Mucosa of descending colon (tissue), 3 donors: ENCODE measurements at regions not wholly inside any gene's neighbourhood (a gene's known extent, or its start where the extent isn't known, plus 50 kb on each side); places are given as distances from the start of the nearest gene placed in this dataset.

Experiments used
- ATAC-seq: fragments of 200-7000 bp; cut with Tn5 transposase; one replicate; pipeline ENCODE4 v1.9.1; 2020; ENCODE audit warnings: mild to moderate bottlenecking, moderate library complexity
- DNase-seq, 3 donors: peaks; one replicate each; pipeline ENCODE4 v3.0.0-alpha.2; 2020
- H3K36me3 ChIP-seq: fragments of 200-600 bp; one replicate; pipeline ENCODE4 v1.8.0; 2021; ENCODE audit warnings: low read depth, mild to moderate bottlenecking
- H3K4me1 ChIP-seq: fragments of 200-600 bp; one replicate; pipeline ENCODE4 v1.8.0; 2021; ENCODE audit warnings: low read depth, mild to moderate bottlenecking
- H3K4me3 ChIP-seq: fragments of 200-600 bp; one replicate; pipeline ENCODE4 v1.8.0; 2021; ENCODE audit warnings: mild to moderate bottlenecking
- H3K9me3 ChIP-seq: fragments of 200-600 bp; one replicate; pipeline ENCODE4 v1.8.0; 2021; ENCODE audit warnings: mild to moderate bottlenecking
- intact Hi-C, 2 donors: fragments of 100-400 bp; cut with DNase I in 1 of 2; cut with micrococcal nuclease in 1 of 2; formaldehyde crosslinking; loops; one replicate each; pipeline versions ENCODE4 v1.11.0 to v1.11.1; 2022; cut with DNase I, micrococcal nuclease
- TF ChIP-seq, protein P1 (sequence below): fragments of 200-600 bp; IDR thresholded peaks from one replicate; pipeline ENCODE4 v1.8.0; 2022; ENCODE audit warnings: antibody characterized with exemption, mild to moderate bottlenecking
- donor health status: DM: no; HTN: no; CAD: no; lungs with moderate emphysema.
- donor health status: DM: no; HTN: no; CAD: no.
- donor health status: DM: no; HTN: yes; CAD: no.

GRCh38 chr3:178146406-178146831 is 389.8 kb upstream of the KCNMB2 start:
- H3K36me3 ChIP-seq: no peaks in the 10 kb centered on the region
- no peaks in the 10 kb centered on the region for H3K9me3 ChIP-seq
- TF ChIP-seq, protein P1, sequence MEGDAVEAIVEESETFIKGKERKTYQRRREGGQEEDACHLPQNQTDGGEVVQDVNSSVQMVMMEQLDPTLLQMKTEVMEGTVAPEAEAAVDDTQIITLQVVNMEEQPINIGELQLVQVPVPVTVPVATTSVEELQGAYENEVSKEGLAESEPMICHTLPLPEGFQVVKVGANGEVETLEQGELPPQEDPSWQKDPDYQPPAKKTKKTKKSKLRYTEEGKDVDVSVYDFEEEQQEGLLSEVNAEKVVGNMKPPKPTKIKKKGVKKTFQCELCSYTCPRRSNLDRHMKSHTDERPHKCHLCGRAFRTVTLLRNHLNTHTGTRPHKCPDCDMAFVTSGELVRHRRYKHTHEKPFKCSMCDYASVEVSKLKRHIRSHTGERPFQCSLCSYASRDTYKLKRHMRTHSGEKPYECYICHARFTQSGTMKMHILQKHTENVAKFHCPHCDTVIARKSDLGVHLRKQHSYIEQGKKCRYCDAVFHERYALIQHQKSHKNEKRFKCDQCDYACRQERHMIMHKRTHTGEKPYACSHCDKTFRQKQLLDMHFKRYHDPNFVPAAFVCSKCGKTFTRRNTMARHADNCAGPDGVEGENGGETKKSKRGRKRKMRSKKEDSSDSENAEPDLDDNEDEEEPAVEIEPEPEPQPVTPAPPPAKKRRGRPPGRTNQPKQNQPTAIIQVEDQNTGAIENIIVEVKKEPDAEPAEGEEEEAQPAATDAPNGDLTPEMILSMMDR: no peak
- H3K4me1 ChIP-seq: no peaks in the 10 kb centered on the region
- no peak for DNase-seq
- no peak overlapping the region for H3K4me3 ChIP-seq
- intact Hi-C loops: no loop called here
- no peak for ATAC-seq

DNA sequence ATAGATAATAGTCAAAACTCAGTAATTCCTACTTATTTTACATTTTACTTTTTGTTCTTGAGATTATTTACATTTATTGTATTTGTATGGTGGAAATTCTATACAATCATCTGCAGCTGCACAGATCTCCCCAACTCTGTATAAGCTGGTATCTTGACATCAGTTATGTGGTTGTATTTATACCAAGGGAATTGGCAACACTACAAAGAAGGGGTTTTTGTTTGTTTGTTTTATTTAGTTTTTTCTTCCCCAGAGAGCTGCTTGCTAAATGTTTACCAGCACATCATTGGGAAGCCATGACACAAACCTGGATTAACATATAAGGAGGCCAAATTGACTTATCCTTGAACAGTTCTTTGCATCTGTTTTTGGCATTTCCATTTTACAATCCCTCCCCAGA is 389.2 kb upstream of the KCNMB2 start:
- ATAC-seq: no peak
- intact Hi-C loops: no loop called here
- H3K9me3 ChIP-seq: no peaks in the 10 kb centered on the region

DNA sequence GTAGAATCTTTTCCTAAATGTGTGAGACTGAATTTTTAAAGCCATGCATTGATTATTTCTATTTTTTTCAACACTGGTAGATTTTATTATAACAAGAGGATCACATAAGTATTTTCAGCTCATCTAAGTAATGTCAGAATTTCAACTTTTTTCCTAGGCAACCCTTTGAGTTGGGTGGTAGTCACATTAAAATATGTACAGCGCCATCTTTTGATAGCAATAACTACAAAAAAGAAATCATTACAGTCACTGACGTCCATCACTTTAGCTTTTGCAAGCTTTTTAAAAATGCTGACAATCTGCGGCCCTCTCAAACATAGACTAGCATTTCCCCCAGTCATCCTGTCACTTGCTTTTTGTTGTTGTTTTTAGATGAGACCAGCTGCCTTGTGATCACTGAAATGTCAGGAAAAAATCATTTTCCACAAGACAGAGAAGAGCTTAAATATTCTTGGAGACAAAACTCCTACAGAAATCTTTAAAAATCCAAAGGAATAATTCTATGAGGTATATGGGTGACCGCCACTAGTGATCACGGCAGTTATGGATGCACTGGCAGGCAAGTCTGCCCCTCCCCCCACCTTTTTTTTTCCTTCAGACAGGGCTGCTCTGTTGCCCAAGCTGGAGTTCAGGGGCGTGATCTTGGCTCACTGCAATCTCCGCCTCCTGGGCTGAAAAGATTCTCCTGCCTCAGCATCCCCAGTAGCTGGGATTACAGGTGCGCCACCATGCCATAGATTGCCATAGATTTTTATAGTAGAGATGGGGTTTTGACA is 384.0 kb upstream of the KCNMB2 start:
- intact Hi-C loops: no loop called here
- Histone ChIP-seq H3K9me3 (no peaks in the 10 kb centered on the region), H3K4me3 (no peak overlapping the region), H3K36me3 (no peaks in the 10 kb centered on the region), H3K4me1 (no peaks in the 10 kb centered on the region)
- ATAC-seq (no peak), DNase-seq (no peak)
- TF ChIP-seq, protein P1: no peak

More for the DNA sequence above, 389.2 kb upstream of the KCNMB2 start:
- Histone ChIP-seq H3K4me1 (no peaks in the 10 kb centered on the region), H3K4me3 (no peak overlapping the region), H3K36me3 (no peaks in the 10 kb centered on the region)
- DNase-seq: no peak
- TF ChIP-seq, protein P1: no peak

GRCh38 chr3:178152988-178153387 is 383.2 kb upstream of the KCNMB2 start:
- H3K9me3 ChIP-seq: no peaks in the 10 kb centered on the region
- intact Hi-C loops: no loop called here
- no peaks in the 10 kb centered on the region for H3K36me3 ChIP-seq
- H3K4me3 ChIP-seq: no peak overlapping the region
- TF ChIP-seq, protein P1: no peak
- no peaks in the 10 kb centered on the region for H3K4me1 ChIP-seq
- ATAC-seq (no peak), DNase-seq (no peak)

DNA sequence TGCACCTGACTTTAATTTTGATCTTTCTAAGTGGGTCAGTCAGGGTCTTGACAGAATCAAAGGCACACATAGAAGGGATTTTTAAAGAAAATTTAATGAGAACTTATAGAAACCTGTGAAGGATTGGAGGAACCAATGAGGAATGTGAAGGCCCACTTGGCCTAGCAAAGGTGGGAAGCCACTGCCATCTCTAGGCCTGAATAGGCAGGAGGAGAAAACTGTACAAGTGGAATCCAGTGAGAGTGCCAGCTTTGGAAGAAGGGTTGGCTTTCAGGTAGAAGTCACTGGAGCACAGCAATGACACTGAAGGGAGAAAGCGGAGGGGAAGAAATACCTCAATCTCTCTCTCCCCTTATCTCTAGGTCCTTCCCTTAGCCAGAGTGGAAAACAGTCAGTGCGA is 380.7 kb upstream of the KCNMB2 start:
- Histone ChIP-seq H3K4me3 (no peak overlapping the region), H3K9me3 (no peaks in the 10 kb centered on the region), H3K36me3 (no peaks in the 10 kb centered on the region), H3K4me1 (no peaks in the 10 kb centered on the region)
- peak in 1 of 3 donors; percentile 5 for DNase-seq
- TF ChIP-seq, protein P1: no peak
- intact Hi-C loops: no loop called here
- no peak for ATAC-seq
